ENCODE measurements at regions not wholly inside any gene's neighbourhood (a gene's known extent, or its start where the extent isn't known, plus 50 kb on each side); places are given as distances from the start of the nearest gene placed in this dataset.

- DNase-seq (ENCODE audit: low read depth), result no peak
- no peak for TF ChIP-seq CTCF (IDR thresholded peaks at IDR 0.05; ENCODE audit: insufficient read depth, low read depth, low read length, missing control alignments)
- H3K4me3 ChIP-seq (ENCODE audit: low read length), result no peak overlapping the region
These were observed 365.9 kb downstream of the CRPPA start for GRCh38 chr7:16055263-16055976.

GRCh38 chr7:16051561-16052255 lies 365.2 kb upstream of the MEOX2 start:
- no peak for TF ChIP-seq CTCF (IDR thresholded peaks at IDR 0.05; ENCODE audit: insufficient read depth, low read depth, low read length, missing control alignments)
- H3K4me3 ChIP-seq (ENCODE audit: low read length), result no peak overlapping the region
- no peak for DNase-seq (ENCODE audit: low read depth)

GRCh38 chr7:16046041-16046440 lies 359.6 kb upstream of the MEOX2 start:
- DNase-seq (ENCODE audit: low read depth), result no peak
- no peak overlapping the region for H3K4me3 ChIP-seq (ENCODE audit: low read length)
- no peak for TF ChIP-seq CTCF (IDR thresholded peaks at IDR 0.05; ENCODE audit: insufficient read depth, low read depth, low read length, missing control alignments)

GRCh38 chr7:16045296-16045695 lies 358.8 kb upstream of the MEOX2 start:
- H3K4me3 ChIP-seq (ENCODE audit: low read length), result no peak overlapping the region
- TF ChIP-seq CTCF (IDR thresholded peaks at IDR 0.05; ENCODE audit: insufficient read depth, low read depth, low read length, missing control alignments), result no peak
- DNase-seq (ENCODE audit: low read depth), result no peak

- no peak for TF ChIP-seq CTCF (IDR thresholded peaks at IDR 0.05; ENCODE audit: insufficient read depth, low read depth, low read length, missing control alignments)
- no peak overlapping the region for H3K4me3 ChIP-seq (ENCODE audit: low read length)
- no peak for DNase-seq (ENCODE audit: low read depth)
These were observed 358.2 kb upstream of the MEOX2 start for GRCh38 chr7:16044645-16045044.

- no peak overlapping the region for H3K4me3 ChIP-seq (ENCODE audit: low read length)
- DNase-seq (ENCODE audit: low read depth), result peak; percentile 9
- TF ChIP-seq CTCF (IDR thresholded peaks at IDR 0.05; ENCODE audit: insufficient read depth, low read depth, low read length, missing control alignments), result no peak
These were observed 353.9 kb upstream of the MEOX2 start for GRCh38 chr7:16040346-16040745.
